ENCODE measurements at regions not wholly inside any gene's neighbourhood (a gene's known extent, or its start where the extent isn't known, plus 50 kb on each side); places are given as distances from the start of the nearest gene placed in this dataset.

DNA sequence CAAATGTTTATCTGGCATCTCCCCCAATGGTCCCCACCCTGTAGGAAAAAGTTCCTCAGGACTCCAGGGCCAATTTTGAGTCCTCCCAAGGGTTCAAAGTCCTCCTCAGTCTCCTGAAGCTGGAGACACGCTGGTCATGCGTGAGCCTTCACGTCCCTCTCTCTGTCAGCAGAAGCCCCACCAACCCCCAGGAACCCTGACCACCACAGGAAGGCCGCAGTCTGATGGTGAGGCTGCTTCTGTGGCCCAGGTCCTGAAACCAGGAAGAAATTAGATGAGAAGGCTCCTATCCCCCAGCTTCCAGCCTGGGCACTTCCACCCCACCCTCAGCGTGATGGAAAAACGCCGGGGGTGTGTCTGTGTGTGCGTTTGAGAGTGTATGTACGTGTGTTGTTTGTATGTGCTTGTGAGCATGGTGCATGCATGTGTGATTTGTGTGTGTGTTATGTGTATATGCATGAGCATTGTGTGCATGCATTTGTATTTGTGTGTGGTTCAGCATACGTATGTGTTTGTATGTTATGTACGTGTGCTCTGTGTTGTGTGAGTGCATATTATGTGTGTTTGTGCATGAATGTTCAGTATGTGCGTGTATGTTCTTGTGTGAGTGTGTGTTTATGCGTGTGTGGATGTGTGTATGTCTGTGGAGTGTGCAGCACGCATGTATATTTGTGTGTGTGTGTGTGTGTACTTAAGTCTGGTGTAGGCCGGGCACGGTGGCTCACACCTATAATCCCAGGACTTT is 92.5 kb downstream of the SIK1 start:
- no peak for DNase-seq
- intact Hi-C loops (cut with micrococcal nuclease): no loop called here
- Mint-ChIP-seq H3K36me3 (ENCODE audit: low read depth) (no peaks in the 10 kb centered on the region), H3K4me1 (ENCODE audit: low read depth) (peaks cover 2% of the 10 kb centered on the region), H3K27me3 (ENCODE audit: low read depth) (no peaks in the 10 kb centered on the region), H3K9me3 (peaks cover 11% of the 10 kb centered on the region), H3K4me3 (no peak overlapping the region), H3K27ac (no peak overlapping the region)
- CTCF ChIA-PET: no interaction called here

DNA sequence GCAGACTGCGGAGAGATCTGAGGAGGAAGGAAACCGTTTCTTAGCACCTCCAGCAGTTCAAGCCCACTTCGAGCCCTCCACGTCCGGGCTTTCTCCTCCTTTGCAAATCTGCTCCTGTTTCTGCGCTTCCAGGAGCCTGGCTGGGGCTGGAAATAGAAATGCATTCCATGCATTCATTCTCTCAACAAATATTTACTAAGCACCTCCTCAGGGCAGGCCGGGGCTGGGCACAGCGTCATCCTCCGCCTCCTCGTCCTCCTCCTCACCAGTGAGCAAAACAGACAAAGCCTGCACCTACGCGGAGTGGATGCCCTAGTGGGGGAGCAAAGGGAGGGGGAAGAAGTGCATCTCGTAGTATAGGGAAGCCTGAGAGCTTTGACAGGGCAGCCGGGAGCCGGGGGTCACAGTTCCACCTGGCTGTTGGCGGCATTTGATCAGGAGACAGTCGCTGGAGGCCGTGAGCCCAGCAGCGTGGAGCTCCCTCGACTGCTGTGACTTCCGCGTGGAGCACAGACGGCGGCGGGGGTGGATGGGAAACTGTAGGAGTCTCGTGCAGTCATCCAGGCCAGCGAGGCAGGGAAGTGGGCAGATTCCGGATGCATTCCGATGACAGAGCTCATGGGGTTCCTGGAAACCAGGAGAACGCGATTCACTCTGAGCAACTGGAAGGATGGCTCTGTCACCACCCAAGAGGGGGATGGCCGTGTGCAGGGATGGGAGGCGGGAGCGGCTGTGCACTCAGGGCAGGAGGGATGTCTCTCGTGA is 93.5 kb downstream of the SIK1 start:
- intact Hi-C loops (cut with micrococcal nuclease): no loop called here
- DNase-seq: no peak
- Mint-ChIP-seq H3K9me3 (peaks cover 11% of the 10 kb centered on the region), H3K27me3 (ENCODE audit: low read depth) (no peaks in the 10 kb centered on the region), H3K4me3 (no peak overlapping the region), H3K27ac (no peak overlapping the region), H3K4me1 (ENCODE audit: low read depth) (peaks cover 2% of the 10 kb centered on the region), H3K36me3 (ENCODE audit: low read depth) (no peaks in the 10 kb centered on the region)
- CTCF ChIA-PET: no interaction called here

DNA sequence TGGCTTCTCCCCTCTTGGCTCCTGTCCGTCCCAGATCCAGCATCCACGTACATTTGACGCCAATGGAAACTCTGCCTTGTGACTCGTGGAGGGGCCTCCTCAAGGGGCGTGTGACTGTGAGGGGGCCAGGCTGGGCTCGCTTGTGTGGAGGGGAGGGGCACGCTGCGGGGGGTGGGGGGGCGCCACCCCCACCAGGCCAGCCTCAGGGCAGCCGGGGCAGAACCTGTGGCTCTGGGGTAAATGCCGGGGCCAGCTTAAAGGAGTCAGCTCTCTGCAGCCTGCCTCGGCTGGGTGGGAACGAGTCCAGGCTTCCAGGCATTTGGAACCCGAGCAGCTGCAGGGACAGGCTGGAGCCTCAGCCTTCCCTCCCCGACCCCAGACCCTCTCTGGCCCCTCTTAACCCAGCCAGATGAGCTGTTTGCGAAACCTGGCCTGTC is 94.1 kb downstream of the SIK1 start:
- Mint-ChIP-seq H3K9me3 (peaks cover 10% of the 10 kb centered on the region), H3K36me3 (ENCODE audit: low read depth) (no peaks in the 10 kb centered on the region), H3K27ac (no peak overlapping the region), H3K4me3 (no peak overlapping the region), H3K4me1 (ENCODE audit: low read depth) (peaks cover 2% of the 10 kb centered on the region), H3K27me3 (ENCODE audit: low read depth) (no peaks in the 10 kb centered on the region)
- intact Hi-C loops (cut with micrococcal nuclease): no loop called here
- DNase-seq: no peak
- CTCF ChIA-PET: no interaction called here

DNA sequence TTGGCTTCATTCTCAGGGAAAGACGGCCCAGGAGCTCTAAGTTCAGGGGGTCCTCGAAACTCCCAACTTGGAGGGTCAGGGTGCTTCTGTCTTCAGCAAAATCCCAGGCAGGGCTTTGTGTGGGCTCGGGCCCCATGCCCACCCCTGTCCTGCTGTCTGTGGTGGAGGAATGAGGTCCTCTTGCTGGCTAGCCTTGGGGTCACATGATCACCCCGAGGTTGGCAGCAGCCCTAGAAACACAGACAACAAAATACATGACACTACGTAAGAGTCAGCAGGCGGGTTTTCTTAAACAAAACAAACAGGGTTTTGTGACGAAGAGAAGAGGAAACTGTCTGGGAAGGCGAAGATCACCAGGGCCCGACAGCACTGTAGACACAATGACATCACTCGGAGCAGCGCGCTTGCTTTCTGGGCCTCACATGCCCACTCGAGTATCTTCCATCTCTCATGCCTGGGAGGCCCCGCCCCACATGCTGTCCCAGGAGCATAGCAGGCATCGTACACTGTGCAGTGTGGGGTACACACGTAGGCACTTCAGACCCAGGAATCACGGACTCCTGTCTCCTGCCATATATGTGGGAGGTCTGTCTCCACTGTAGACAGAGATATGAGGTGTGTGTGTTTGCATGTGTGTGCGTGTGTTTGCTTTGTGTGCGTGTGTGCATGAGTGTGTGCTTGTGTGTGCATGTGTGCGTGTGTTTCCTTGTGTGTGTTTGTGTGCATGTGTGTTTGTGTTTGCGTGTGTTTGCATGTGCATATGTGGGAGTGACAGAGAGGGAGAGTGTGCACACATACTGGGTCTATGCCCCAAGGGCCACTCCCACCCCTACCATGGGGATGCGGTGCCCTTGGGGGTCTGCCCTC is 94.7 kb downstream of the SIK1 start:
- Mint-ChIP-seq H3K27ac (no peak overlapping the region), H3K36me3 (ENCODE audit: low read depth) (no peaks in the 10 kb centered on the region), H3K4me1 (ENCODE audit: low read depth) (no peaks in the 10 kb centered on the region), H3K27me3 (ENCODE audit: low read depth) (no peaks in the 10 kb centered on the region), H3K4me3 (no peak overlapping the region), H3K9me3 (peaks cover 7% of the 10 kb centered on the region)
- intact Hi-C loops (cut with micrococcal nuclease): no loop called here
- CTCF ChIA-PET: no interaction called here
- no peak for DNase-seq

DNA sequence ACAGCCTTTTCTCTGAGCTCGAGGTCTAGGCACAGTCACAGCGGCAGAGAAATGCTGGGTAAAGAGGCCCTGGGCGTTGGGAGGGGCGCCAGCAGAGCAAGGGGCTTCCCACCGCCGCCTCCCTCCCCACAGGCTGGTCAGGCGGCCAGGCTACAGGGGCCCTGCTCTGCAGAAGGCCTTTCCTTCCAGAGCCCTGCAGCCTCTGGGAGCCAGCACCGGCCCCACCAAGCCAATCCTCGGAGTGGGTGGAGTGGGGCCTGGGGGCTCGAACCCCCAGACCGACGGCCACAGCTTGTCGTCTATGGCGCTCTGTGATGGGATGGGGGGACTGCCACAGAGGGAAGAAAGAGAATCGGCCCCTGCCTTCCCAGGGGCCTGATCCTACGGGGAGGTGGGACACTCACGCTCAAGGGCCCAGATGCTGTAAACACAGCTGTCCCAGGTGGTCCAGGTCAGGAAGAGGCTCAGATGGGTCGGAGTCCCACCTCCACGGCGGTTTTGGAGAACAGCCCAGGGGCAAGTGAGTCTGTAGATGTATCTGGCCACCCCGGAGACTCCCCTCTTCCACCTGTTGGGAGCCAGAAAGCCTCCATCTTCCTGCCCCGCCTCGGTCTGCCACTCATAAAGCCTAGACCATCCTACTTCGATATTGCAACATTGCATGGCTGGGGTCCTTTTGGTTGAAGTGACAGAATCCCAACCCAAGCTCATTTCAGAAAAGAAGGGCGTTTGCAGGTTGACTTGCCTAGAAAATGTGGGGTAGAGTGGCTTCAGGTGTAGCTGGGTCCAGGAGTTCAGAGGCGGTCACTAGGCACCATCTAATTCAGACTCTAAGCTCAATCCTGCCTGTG is 95.6 kb downstream of the SIK1 start:
- CTCF ChIA-PET: no interaction called here
- no peaks in the 10 kb centered on the region for H3K27me3 Mint-ChIP-seq (ENCODE audit: low read depth)
- intact Hi-C loops (cut with micrococcal nuclease): no loop called here

DNA sequence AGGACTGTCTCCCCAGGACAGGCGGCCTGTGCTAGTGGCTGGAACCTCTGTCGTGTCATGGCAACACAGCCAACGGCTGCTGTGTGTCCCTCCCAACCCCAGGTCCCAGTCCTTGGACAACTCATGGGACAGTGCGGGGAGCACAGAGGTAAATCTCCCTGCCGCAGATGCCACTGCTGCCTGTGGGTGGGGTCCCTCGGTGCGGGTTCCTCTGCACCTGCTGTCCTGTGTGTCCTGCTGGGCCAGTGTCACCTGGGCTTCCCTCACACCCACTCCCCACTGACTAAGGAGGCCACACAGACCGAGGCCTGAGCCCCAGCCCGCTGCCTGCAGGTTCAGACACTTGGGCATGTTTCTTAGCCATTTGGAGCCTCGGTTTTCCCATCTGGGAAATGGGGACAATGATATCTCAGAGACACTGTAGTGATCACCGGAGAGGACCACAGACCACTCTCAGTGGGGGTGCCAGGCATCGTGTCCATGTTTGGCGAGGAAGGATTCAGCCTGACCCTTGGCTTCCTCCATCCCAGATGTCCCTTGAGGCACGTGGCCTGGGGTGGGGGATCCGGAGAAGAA is 96.5 kb downstream of the SIK1 start:
- Mint-ChIP-seq H3K4me1 (ENCODE audit: low read depth) (no peaks in the 10 kb centered on the region), H3K27me3 (ENCODE audit: low read depth) (no peaks in the 10 kb centered on the region), H3K27ac (no peak overlapping the region), H3K9me3 (no peaks in the 10 kb centered on the region), H3K36me3 (ENCODE audit: low read depth) (no peaks in the 10 kb centered on the region), H3K4me3 (no peak overlapping the region)
- no peak for DNase-seq
- CTCF ChIA-PET: no interaction called here
- intact Hi-C loops (cut with micrococcal nuclease): no loop called here

More for the DNA sequence above, 95.6 kb downstream of the SIK1 start:
- no peak overlapping the region for H3K4me3 Mint-ChIP-seq
- H3K36me3 Mint-ChIP-seq (ENCODE audit: low read depth): no peaks in the 10 kb centered on the region
- no peak for DNase-seq
- peaks cover 2% of the 10 kb centered on the region for H3K9me3 Mint-ChIP-seq
- H3K27ac Mint-ChIP-seq: no peak overlapping the region
- no peaks in the 10 kb centered on the region for H3K4me1 Mint-ChIP-seq (ENCODE audit: low read depth)

DNA sequence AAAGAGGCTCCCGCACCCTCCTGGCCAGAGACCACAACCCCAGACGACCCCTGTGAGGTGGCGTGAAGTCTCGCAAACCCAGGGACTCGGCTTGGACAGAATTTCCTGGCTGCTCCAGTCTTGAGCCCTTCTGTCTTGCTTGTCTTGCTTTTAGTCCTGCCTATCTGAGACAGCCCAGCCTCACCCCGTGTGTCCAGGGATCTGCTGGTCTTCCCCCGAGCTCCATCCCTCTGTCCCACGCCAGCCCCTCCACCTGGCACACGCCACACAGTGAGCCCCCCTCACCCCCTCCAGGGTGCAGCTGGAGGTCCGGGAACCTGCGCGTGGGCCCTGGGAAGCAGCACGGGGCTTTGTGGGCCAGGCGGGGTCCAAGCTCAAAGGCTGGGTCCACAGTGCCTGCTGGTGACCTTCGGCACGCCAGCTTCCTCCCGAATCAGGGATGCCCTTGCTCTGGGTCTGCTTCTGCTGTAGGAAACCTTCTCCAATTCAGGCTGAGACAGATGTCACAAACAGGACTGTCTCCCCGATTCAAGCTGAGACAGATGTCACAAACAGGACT is 97.1 kb downstream of the SIK1 start:
- Mint-ChIP-seq H3K36me3 (ENCODE audit: low read depth) (no peaks in the 10 kb centered on the region), H3K4me1 (ENCODE audit: low read depth) (no peaks in the 10 kb centered on the region), H3K4me3 (no peak overlapping the region), H3K27ac (no peak overlapping the region), H3K9me3 (no peaks in the 10 kb centered on the region), H3K27me3 (ENCODE audit: low read depth) (no peaks in the 10 kb centered on the region)
- CTCF ChIA-PET: no interaction called here
- no peak for DNase-seq
- intact Hi-C loops (cut with micrococcal nuclease): no loop called here

DNA sequence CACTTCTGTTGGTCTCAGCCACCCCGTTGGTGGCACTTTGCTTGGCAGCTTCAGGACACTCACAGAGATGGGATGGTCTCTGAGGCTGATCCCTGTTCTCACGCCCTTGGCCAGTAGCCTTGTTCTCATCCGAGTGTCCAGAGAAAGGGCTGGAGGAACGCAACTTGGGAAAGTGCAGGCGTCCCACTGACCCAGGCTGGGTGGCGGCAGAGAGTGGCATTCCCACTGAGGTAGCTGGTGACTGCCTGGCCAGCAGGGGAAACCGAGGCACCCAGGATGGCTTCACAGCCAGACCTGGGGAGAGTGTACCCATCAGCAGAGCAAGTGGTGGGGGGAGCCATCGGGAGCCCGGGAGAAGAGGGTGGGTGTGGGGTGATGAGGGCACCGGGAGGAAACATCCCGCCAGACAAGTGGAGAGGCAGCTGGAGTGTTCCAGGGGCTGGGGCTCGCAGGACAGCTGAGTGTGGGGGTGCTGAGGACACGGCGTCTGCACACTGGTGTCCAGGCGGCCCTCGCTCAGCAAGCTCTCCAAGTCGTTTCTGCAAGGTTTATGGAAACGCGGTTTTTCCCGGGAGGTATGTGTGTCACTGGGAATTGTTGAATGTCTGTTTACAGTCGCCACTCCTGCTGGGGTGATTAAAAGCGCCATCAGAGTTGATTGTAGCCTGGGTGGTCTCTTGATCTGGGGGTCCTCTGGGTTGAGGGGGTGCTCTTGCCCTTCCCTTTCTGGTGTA is 97.8 kb downstream of the SIK1 start:
- intact Hi-C loops (cut with micrococcal nuclease): no loop called here
- DNase-seq: no peak
- CTCF ChIA-PET: no interaction called here
- Mint-ChIP-seq H3K36me3 (ENCODE audit: low read depth) (no peaks in the 10 kb centered on the region), H3K27me3 (ENCODE audit: low read depth) (no peaks in the 10 kb centered on the region), H3K9me3 (no peaks in the 10 kb centered on the region), H3K27ac (no peak overlapping the region), H3K4me3 (no peak overlapping the region), H3K4me1 (ENCODE audit: low read depth) (no peaks in the 10 kb centered on the region)

DNA sequence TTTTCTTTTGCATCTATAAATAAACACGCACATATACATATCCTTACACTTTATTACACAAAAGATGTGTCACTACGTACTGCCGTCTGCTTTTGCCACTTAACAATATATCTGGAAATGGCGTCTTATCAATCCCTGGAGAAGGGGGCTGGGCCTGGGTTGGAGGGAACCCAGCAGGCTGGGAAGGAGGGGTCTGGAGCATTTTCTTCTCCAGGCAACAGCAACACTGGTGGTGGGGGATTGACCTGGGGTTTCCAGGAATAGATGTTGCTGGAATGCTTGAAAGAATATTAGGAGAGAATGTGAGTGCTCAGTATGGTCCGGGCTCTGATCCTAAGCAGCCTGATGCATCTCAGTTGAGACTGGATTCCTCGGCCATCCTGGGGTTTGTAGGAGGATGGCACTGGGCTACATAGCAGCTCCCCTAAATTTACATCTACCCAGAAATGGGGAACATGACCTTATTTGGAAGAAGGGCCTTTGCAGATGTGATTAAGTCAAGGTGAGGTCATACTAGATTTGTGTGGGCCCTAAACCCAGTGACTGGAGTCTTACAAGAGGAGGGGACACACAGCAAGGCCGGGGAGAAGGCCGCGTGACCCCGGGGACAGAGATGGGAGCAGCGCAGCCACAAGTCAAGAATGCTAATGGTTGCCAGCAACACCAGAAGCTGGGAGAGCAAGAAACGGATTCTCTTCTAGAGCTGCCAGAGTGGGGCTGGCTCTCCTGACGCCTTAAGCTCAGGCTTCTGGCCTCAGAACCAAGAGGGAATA is 98.6 kb downstream of the SIK1 start:
- intact Hi-C loops (cut with micrococcal nuclease): no loop called here
- no peak for DNase-seq
- Mint-ChIP-seq H3K4me3 (no peak overlapping the region), H3K27ac (no peak overlapping the region), H3K36me3 (ENCODE audit: low read depth) (no peaks in the 10 kb centered on the region), H3K27me3 (ENCODE audit: low read depth) (no peaks in the 10 kb centered on the region), H3K9me3 (no peaks in the 10 kb centered on the region), H3K4me1 (ENCODE audit: low read depth) (no peaks in the 10 kb centered on the region)
- CTCF ChIA-PET: no interaction called here

DNA sequence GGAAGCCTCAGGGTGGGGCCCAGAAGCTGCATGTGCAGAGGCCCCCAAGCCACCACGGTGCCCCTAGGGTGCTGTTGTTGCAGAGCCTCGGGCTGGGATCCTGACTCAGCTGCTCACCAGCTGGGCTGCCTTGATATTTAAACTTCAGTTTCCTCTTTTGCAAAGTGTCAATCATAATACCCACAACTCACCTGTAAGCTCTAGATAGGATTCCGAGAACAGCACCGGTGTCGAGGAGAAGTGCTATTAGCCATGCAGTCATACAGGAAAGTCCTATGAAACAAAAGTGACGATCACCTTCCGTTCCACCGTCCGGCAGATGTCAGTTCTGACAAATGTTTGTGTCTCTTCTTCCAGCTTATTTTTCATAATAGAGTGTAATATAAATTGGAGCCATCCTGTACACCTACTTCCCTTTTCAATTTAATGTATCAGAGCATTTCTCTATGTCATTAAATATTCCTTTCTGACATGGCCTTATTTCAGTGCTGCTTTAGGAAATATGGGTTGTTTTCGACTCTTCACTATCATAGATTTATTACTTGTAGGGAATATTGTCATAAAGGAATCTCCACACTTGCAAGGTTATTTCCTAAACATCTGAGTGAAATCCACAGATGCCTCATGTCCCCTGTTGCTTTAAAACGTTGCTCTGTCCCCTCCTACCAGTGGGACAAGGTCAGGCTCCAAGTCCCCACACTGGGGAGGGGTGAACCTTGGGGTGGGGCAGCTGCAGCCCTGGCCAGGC is 100.8 kb downstream of the SIK1 start:
- Mint-ChIP-seq H3K4me1 (ENCODE audit: low read depth) (no peaks in the 10 kb centered on the region), H3K36me3 (ENCODE audit: low read depth) (no peaks in the 10 kb centered on the region), H3K27ac (no peak overlapping the region), H3K9me3 (no peaks in the 10 kb centered on the region), H3K27me3 (ENCODE audit: low read depth) (no peaks in the 10 kb centered on the region), H3K4me3 (no peak overlapping the region)
- intact Hi-C loops (cut with micrococcal nuclease): no loop called here
- CTCF ChIA-PET: no interaction called here
- DNase-seq: peak; percentile 40

All from activated naive CD4-positive, alpha-beta T cell treated with anti-CD3 and anti-CD28 coated beads for 36 hours (primary cell).